ENCODE measurements at regions not wholly inside any gene's neighbourhood (a gene's known extent, or its start where the extent isn't known, plus 50 kb on each side); places are given as distances from the start of the nearest gene placed in this dataset.

DNA sequence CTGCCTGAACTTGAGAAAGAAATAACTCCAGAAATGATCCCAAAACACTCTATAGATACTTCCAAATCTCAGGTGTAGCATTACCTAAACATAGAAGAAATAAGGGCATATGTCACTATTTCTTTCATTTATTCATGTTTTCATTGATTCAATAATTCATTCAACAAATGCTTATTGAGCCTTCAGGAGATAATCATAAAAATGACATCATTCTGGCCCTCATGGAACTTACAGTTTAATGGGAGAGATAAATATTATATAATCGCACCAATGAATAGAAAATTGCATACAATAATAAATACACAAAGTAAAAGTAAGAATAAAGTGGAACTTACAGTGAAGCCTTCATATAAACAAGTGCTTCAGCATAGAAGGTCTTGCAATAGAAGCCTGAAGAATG, 58.1 kb upstream of the NR2F2 start (continued):
- TF ChIP-seq ZNF462 (CRISPR knock-in tag; IDR thresholded peaks at IDR 0.05) (no peak), EZH2 (IDR thresholded peaks at IDR 0.05; ENCODE audit: low read depth, unreplicated experiment) (no peak), CREB1 (CRISPR knock-in tag; IDR thresholded peaks at IDR 0.05; ENCODE audit: low read depth) (no peak), REST (IDR thresholded peaks at IDR 0.05; ENCODE audit: unreplicated experiment) (no peak)

- ATAC-seq (no peak), DNase-seq (ENCODE audit: low spot score) (no peak)
- no peak overlapping the region for H3K4me3 Mint-ChIP-seq
- Histone ChIP-seq H3K36me3 (ENCODE audit: insufficient read depth) (no peaks in the 10 kb centered on the region), H3K4me3 (no peak overlapping the region), H3K27ac (ENCODE audit: low read depth) (no peak overlapping the region), H3K9me2 (ENCODE audit: insufficient read depth) (no peaks in the 10 kb centered on the region), H3K27me3 (ENCODE audit: insufficient read depth) (no peaks in the 10 kb centered on the region), H4K20me1 (replicated peaks; ENCODE audit: insufficient read depth) (no peaks in the 10 kb centered on the region), H2AFZ (no peak overlapping the region), H3K79me2 (replicated peaks; ENCODE audit: insufficient read depth) (no peaks in the 10 kb centered on the region), H3K4me2 (no peak overlapping the region), H3F3A (replicated peaks; ENCODE audit: low read depth) (no peaks in the 10 kb centered on the region), H3K4me1 (ENCODE audit: insufficient read depth) (0 out of 2 replicates have a peak, but pooled peaks cover 5% of the 10 kb centered on the region)
- peaks cover 11% of the 10 kb centered on the region for H3K4me1 Mint-ChIP-seq
- H3K9me3 Mint-ChIP-seq = no peaks in the 10 kb centered on the region
- peaks cover 6% of the 10 kb centered on the region for H3K27me3 Mint-ChIP-seq (ENCODE audit: insufficient read depth, low read depth, poor library complexity)
- H3K27ac Mint-ChIP-seq = no peak overlapping the region
- no peaks in the 10 kb centered on the region for H3K36me3 Mint-ChIP-seq (ENCODE audit: low read depth)
- TF ChIP-seq REST (IDR thresholded peaks at IDR 0.05; ENCODE audit: unreplicated experiment) = no peak
These were observed 57.0 kb upstream of the NR2F2 start for GRCh38 chr15:96273317-96274086.
